ENCODE measurements at regions not wholly inside any gene's neighbourhood (a gene's known extent, or its start where the extent isn't known, plus 50 kb on each side); places are given as distances from the start of the nearest gene placed in this dataset.

DNA sequence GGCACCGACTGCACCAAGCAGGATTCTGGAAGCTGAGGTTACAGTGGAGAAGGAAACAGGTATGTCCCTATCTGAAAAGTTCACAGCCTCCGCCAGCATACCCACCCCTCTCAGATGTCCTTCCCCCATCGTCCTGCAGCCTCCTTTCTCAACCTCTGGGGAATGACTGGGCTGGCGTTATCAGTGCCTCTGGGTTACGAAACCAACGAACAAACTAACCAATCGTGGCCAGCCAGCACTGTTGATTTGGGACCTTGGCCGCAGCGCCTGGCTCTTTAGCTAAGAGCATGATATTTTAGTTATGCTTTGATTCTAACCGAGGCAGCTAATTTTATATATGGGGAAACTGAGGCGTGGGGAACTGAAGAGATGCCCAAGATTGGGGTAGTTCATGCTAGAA, 233.0 kb downstream of the TFCP2L1 start:
- Histone ChIP-seq H3K4me2 (no peak overlapping the region), H3K27ac (no peak overlapping the region), H3K4me1 (no peaks in the 10 kb centered on the region), H3K4me3 (no peak overlapping the region), H3K9me3 (peaks cover 5% of the 10 kb centered on the region; the same call in 1 of the 3 replicates)
- CTCF ChIA-PET, result interaction anchor here (0.6 to 4.4 kb wide), 6 partner anchors 10 to 356 kb away, joined by 3 to 22 read pairs (median 4); no protein-coding TSS in a partner anchor
- ATAC-seq (no peak), FAIRE-seq (no peak), DNase-seq (ENCODE audit: low read depth in 1 of 2, low spot score in 1 of 2) (no peak)
- TF ChIP-seq HEYL (CRISPR knock-in tag; IDR thresholded peaks at IDR 0.05), result no peak
- TF ChIP-seq PHF8 (IDR thresholded peaks at IDR 0.05; ENCODE audit: borderline replicate concordance, low read depth), result no peak
- TF ChIP-seq SMC3 (IDR thresholded peaks at IDR 0.05), result no peak
- TF ChIP-seq POLR2A (IDR thresholded peaks at IDR 0.05; ENCODE audit: low read length), result no peak
- POLR2A ChIA-PET, result no interaction called here
- WGBS (ENCODE audit: missing lambda C conversion rate), result 67% methylated on average over 10 of the region's 11 CpGs

DNA sequence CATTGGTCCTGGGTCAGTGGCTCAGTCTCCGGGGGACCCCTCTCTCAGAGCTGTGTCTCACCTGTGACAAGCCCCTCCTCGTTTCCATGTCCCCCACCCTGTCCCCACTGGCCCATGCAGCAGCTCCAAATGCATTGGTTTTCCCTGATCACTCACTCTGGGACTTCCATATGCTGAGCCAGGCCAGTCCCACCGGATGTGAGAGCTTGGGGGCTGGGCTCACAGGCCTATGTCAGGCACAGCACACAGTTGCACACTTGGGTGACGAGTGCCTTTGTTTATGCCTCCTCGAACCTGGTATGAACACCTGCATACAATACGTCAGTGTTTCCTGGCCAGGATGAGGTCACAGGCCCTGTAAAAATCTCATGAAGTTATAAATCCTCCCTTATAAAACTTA, 232.5 kb downstream of the TFCP2L1 start:
- 55% methylated on average over 6 of the region's 6 CpGs for WGBS (ENCODE audit: missing lambda C conversion rate)
- no peak for ATAC-seq
- no peaks in the 10 kb centered on the region for H3K4me1 ChIP-seq
- ChIA-PET CTCF (interaction anchor here (0.5 to 4.4 kb wide), 8 partner anchors 10 to 855 kb away, joined by 3 to 22 read pairs (median 3); no protein-coding TSS in a partner anchor), POLR2A (no interaction called here)
- FAIRE-seq, result no peak
- H3K4me2 ChIP-seq, result no peak overlapping the region
- no peak for TF ChIP-seq ZFP36 (IDR thresholded peaks at IDR 0.05; ENCODE audit: borderline replicate concordance, partially characterized antibody)
- TF ChIP-seq EP300 (IDR thresholded peaks at IDR 0.05), result no peak
- no peak for TF ChIP-seq HEYL (CRISPR knock-in tag; IDR thresholded peaks at IDR 0.05)
- TF ChIP-seq, protein P1, sequence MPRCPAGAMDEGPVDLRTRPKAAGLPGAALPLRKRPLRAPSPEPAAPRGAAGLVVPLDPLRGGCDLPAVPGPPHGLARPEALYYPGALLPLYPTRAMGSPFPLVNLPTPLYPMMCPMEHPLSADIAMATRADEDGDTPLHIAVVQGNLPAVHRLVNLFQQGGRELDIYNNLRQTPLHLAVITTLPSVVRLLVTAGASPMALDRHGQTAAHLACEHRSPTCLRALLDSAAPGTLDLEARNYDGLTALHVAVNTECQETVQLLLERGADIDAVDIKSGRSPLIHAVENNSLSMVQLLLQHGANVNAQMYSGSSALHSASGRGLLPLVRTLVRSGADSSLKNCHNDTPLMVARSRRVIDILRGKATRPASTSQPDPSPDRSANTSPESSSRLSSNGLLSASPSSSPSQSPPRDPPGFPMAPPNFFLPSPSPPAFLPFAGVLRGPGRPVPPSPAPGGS (IDR thresholded peaks at IDR 0.05), result no peak
- TF ChIP-seq HOXB13 (CRISPR knock-in tag; IDR thresholded peaks at IDR 0.05; ENCODE audit: low read depth), result no peak
- TF ChIP-seq, protein P2, sequence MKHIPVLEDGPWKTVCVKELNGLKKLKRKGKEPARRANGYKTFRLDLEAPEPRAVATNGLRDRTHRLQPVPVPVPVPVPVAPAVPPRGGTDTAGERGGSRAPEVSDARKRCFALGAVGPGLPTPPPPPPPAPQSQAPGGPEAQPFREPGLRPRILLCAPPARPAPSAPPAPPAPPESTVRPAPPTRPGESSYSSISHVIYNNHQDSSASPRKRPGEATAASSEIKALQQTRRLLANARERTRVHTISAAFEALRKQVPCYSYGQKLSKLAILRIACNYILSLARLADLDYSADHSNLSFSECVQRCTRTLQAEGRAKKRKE (CRISPR knock-in tag; IDR thresholded peaks at IDR 0.05; ENCODE audit: low read depth), result no peak
- no peak for TF ChIP-seq RARB (CRISPR knock-in tag; IDR thresholded peaks at IDR 0.05)
- no peak for TF ChIP-seq CEBPB (IDR thresholded peaks at IDR 0.05)
- TF ChIP-seq NR3C1 (IDR thresholded peaks at IDR 0.05), result no peak
- no peak for TF ChIP-seq CBX8 (IDR thresholded peaks at IDR 0.05)
- TF ChIP-seq ESRRA (IDR thresholded peaks at IDR 0.05; ENCODE audit: borderline replicate concordance, low read length), result no peak
- TF ChIP-seq, protein P3, sequence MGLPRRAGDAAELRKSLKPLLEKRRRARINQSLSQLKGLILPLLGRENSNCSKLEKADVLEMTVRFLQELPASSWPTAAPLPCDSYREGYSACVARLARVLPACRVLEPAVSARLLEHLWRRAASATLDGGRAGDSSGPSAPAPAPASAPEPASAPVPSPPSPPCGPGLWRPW (IDR thresholded peaks at IDR 0.05), result no peak
- TF ChIP-seq, protein P4, sequence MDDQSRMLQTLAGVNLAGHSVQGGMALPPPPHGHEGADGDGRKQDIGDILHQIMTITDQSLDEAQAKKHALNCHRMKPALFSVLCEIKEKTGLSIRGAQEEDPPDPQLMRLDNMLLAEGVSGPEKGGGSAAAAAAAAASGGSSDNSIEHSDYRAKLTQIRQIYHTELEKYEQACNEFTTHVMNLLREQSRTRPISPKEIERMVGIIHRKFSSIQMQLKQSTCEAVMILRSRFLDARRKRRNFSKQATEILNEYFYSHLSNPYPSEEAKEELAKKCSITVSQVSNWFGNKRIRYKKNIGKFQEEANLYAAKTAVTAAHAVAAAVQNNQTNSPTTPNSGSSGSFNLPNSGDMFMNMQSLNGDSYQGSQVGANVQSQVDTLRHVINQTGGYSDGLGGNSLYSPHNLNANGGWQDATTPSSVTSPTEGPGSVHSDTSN (IDR thresholded peaks at IDR 0.05), result no peak
- no peak for TF ChIP-seq BHLHE40 (IDR thresholded peaks at IDR 0.05; ENCODE audit: low read depth, low read length)
- TF ChIP-seq SREBF2 (IDR thresholded peaks at IDR 0.05), result no peak
- TF ChIP-seq ZC3H11A (IDR thresholded peaks at IDR 0.05), result no peak
- TF ChIP-seq POLR2AphosphoS2 (conservative IDR thresholded peaks at IDR 0.05; ENCODE audit: low read length), result no peak
- TF ChIP-seq, protein P5, sequence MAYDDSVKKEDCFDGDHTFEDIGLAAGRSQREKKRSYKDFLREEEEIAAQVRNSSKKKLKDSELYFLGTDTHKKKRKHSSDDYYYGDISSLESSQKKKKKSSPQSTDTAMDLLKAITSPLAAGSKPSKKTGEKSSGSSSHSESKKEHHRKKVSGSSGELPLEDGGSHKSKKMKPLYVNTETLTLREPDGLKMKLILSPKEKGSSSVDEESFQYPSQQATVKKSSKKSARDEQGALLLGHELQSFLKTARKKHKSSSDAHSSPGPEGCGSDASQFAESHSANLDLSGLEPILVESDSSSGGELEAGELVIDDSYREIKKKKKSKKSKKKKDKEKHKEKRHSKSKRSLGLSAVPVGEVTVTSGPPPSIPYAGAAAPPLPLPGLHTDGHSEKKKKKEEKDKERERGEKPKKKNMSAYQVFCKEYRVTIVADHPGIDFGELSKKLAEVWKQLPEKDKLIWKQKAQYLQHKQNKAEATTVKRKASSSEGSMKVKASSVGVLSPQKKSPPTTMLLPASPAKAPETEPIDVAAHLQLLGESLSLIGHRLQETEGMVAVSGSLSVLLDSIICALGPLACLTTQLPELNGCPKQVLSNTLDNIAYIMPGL (CRISPR knock-in tag; IDR thresholded peaks at IDR 0.05; ENCODE audit: borderline replicate concordance), result no peak
- TF ChIP-seq TP53 (CRISPR knock-in tag; IDR thresholded peaks at IDR 0.05), result no peak
- TF ChIP-seq HDAC2 (IDR thresholded peaks at IDR 0.05), result no peak
- H3K9me3 ChIP-seq, result peaks cover 5% of the 10 kb centered on the region; the same call in 1 of the 3 replicates
- DNase-seq (ENCODE audit: low read depth in 1 of 2, low spot score in 1 of 2), result no peak
- H3K4me3 ChIP-seq, result no peak overlapping the region
- H3K27ac ChIP-seq, result no peak overlapping the region
